ENCODE measurements at regions not wholly inside any gene's neighbourhood (a gene's known extent, or its start where the extent isn't known, plus 50 kb on each side); places are given as distances from the start of the nearest gene placed in this dataset.

DNA sequence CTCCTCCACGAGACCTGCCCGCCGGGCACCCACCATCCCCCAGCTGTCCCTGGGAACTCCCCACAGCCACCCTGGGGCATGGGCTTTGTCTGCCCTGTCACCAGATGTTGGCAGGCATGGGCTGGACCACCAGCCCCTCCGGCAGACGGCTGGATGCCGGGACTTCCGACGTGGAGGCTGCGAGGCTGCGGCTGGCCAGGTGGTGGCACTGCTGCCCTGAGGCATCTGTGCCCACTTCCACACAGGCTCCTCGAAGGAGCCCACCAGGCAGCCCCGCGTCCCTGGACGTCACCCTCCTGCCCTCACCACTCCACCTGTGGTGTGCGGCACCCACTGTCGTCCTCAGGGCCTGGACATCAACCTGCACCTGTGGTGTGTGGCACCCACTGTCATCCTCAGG is 319.9 kb upstream of the SALL3 start:
- DNase-seq (ENCODE audit: low read depth in 4 of 4, low spot score in 1 of 4): no peak

GRCh38 chr18:78660311-78660710 is 319.3 kb upstream of the SALL3 start:
- no peak for DNase-seq (ENCODE audit: low read depth in 4 of 4, low spot score in 1 of 4)

DNA sequence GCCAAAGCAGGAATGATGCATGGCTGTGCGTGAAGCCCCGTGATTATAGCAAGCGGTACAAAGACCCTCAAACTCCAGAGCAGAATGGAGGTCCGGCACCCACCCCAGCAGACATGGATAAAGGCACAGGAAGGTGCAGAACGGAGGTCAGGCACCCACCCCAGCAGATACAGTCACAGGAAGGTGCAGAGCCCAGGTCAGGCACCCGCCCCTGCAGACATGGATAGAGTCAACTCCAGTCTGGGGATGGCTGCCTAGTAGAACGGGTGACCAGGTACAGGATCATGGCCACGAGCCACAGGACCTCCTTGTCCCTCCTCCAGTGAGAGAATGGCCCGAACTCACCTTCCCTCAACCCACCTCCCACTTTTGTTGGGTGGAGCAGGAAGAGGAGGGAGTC is 318.3 kb upstream of the SALL3 start:
- no peak for DNase-seq (ENCODE audit: low read depth in 4 of 4, low spot score in 1 of 4)

DNA sequence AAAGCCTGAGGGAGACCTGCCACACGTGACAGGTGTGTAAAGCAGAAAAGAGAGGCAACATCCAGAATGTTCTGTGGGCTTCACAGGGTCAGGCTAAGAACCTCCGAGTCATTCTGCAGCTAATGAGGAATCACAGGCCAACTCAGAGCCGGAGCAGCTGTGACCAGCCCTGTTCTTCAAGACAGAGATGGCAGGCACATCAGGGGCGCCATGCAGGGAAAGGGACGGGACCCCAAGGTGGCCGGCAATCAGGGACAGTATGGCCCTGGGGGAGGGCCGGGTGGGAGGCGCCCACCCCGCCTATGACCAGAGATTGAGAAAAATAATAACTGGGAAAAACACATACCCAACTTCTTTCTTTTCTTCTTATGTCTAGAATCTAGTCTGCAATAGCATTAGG is 316.7 kb upstream of the SALL3 start:
- DNase-seq (ENCODE audit: low read depth in 4 of 4, low spot score in 1 of 4): no peak

DNA sequence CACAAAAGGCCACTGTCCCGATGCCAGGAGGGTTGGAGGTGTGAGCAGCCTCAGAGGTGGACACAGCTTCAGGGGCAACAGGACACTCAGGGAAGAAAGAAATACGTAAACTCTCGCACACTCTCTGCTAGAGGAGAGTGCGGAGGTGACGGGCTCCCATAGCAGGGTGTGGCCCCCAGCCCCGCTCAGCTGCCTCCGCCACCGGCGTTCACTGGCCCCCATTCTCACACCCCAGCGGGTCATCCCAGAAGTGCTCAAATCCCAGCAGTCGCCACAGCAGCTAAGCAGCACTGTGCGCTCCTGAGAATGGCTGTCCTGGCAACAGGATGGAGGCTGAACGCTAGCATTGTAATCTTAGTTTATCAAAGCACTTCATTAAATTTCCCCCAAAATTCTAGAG is 315.6 kb upstream of the SALL3 start:
- DNase-seq (ENCODE audit: low read depth in 4 of 4, low spot score in 1 of 4): no peak

DNA sequence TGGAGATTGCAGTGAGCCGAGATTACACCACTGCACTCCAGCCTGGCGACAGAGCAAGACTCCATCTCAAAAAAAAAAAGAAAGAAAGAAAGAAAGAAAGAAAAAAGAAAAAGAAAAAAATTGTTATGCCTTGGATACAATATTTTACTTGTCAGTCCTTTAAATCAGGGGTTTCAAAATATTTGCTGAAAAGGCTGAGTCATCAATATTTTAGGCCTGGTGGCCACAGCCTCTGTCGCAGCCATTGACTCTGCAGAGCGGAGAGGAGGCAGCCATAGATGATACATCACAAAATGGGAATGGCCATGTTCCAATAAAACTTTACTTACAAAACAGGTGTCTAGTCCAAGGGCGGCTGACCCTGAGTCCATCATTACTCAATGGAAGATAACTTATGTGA is 314.8 kb upstream of the SALL3 start:
- no peak for DNase-seq (ENCODE audit: low read depth in 4 of 4, low spot score in 1 of 4)

DNA sequence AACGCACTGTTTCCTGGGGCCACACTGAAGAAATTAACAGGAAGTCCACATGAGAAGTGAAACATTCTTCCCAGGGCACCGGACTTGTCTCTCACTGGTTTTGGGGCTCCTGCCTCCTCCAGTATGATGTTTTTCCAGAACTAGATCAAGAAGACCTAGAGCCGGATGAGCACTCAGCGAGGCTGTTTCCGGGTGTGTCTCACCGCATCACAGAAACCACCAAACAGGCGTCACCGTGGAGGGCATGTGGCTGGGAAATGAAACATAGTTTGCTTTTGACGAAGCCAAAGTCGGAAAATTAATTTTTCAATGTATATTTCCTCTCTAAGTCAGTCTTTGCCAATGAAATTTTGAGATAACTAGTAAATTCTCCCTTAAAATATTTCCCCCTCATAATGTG is 314.0 kb upstream of the SALL3 start:
- no peak for DNase-seq (ENCODE audit: low read depth in 4 of 4, low spot score in 1 of 4)

GRCh38 chr18:78666666-78667335 is 312.8 kb upstream of the SALL3 start:
- DNase-seq (ENCODE audit: low read depth in 4 of 4, low spot score in 1 of 4): no peak

GRCh38 chr18:78670778-78671391 is 308.7 kb upstream of the SALL3 start:
- DNase-seq (ENCODE audit: low read depth in 4 of 4, low spot score in 1 of 4): no peak

GRCh38 chr18:78671551-78671950 is 308.1 kb upstream of the SALL3 start:
- no peak for DNase-seq (ENCODE audit: low read depth in 4 of 4, low spot score in 1 of 4)

DNA sequence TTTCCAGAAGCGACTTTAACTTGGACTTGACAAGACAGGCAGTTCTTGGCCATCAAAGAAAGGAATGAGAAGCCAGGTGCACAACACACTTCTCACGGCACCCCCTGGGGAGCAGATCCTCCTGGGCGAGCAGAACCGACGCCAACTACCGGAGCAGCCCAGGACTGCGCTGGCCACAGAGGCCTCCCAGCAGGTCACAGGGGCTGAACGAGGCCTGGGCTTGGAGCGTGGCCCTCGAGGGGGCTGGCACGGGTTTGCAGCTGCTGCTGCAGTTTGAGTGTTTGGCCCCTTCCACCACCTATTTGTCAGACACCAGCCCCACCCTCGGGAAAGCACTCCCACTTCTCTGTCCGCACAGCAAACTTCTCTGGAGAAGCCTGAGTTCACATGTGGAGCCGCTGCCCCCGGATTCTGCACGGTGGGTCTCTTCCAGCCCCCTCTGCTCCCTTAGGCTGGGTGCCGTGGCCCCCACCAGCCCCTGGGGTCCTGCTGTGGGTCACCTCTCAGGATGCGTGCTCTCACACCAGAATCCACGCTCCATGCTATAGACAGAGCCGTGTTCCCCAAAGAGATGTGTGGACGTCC is 306.7 kb upstream of the SALL3 start:
- DNase-seq (ENCODE audit: low read depth in 4 of 4, low spot score in 1 of 4): no peak

DNA sequence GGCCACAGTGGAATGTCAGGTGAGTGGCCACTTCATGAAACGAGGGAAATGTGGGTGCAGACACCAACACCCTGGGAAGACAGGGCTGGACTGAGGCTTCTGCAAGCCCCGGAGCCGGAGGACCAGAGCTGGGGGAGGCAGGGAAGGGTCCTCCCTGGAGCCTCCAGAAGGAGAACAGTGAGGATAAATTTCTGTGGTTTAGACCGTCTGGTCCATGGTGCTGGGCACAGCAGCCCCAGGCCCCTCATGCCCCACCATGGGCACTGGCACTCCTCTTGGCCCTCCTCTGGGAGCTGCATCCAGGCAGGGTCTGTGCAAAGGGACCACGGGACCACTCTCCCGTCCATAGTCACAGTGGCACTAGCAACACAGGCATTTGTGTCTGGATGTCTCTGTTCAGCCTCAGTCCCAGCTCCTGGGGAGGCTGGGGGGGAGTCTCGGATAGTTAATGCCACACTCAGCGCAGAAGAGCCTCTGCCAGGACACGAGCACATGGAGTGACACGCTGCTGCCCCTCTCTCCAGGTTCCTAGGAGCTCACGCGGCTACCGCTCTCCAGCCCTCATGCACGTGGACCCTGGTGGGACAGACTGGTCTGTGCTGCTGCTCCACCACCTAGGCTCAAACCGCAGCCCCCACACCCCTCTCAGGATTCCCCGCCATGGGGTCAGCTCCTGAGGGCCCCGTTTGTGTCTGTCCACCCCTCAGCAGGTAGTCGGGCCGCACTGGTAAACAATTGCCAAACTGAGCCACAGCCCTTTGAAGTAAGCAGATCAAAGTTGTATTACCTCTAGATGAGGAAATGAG is 305.9 kb upstream of the SALL3 start:
- no peak for DNase-seq (ENCODE audit: low read depth in 4 of 4, low spot score in 1 of 4)

DNA sequence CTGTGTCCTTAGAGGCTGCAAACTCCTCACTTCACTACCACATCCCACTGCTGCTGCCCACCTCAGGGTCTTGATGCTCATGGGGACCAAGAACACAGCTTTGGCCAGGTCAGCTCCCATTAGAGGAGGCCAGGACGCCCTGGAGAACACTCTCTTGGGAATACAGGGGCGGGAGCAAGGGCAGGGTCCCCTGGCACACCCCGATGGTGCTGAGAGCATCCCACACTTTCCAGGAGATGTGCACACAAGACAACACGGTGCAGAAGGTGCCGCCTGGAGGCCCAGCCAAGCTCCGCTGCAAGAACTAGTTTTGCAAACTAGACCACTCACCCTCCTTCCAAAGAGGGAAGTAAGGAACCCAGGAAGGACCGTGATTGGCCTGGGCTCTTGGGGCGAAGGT is 304.4 kb upstream of the SALL3 start:
- DNase-seq (ENCODE audit: low read depth in 4 of 4, low spot score in 1 of 4): no peak

GRCh38 chr18:78676622-78677482 is 302.8 kb upstream of the SALL3 start:
- DNase-seq (ENCODE audit: low read depth in 4 of 4, low spot score in 1 of 4): no peak

DNA sequence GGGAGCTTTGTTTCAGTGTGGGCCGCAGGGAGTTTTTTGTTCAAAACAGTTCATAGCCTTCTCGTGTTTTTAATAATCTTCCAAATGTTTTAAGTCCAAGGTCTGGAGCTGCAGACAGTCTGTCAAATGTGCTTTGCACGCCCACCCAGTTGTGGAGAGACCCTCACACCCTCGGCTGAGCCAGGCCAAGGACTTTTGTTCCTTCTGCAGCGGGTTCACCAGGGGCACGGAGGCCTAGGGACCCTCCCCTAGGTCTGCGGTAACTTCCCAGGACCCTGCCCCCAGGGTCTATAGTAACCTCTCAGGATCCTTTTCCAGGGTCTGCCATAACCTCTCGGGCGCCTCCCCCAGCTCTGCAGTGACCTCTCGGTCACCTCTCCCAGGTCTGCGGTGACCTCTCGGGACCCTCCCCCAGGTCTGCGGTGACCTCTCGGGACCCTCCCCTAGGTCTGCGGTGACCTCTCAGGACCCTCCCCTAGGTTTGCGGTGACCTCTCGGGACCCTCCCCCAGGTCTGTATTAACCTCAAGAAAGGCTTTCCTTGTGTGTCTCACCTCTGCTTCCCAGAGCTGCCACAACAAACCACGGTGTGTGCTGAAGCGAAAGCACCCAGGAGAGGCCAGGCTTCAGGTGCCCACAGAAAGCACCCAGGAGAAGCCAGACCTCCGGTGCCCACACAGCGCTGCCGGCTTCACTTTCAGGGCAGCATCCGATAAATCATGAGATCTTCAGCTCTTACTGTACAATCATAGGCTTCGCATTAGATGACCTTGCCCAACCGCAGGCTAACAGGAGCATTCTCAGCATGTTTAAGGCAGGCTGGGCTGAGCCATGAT is 301.9 kb upstream of the SALL3 start:
- DNase-seq (ENCODE audit: low read depth in 4 of 4, low spot score in 1 of 4): no peak

GRCh38 chr18:78678318-78678695 is 301.3 kb upstream of the SALL3 start:
- no peak for DNase-seq (ENCODE audit: low read depth in 4 of 4, low spot score in 1 of 4)

- no peak for DNase-seq (ENCODE audit: low read depth in 4 of 4, low spot score in 1 of 4)
Measured at GRCh38 chr18:78679031-78679430, 300.6 kb upstream of the SALL3 start.

DNA sequence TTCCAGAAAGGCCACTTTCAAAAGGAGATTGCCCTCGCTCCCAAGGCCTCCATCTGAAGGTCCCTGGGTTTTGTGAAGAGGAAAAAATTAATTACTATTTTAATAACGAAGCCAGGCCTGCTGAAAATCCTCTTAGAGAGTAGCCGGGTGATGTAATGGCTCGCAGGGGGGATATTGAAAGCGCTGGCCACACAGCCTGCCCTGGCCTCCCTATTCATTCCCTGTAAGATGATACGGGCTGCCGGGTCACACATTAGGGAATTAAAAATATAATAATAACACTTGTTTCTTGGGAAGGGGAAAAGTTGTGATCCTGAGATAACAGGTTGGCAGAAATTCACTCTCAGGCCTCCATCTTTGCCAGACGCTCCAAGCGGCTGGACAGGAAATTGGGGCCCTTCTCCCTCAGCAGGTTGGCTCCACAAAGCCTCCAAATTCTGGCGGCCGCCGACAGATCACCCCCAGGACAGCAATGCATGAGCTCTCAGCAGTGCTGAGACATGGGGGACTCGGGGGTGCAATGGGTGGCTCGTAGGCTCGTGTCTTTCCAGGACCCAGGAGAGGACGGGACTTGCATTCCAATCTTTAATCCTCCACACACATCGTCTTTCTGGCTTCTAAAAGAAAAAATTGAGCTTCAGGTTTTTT is 299.9 kb upstream of the SALL3 start:
- DNase-seq (ENCODE audit: low read depth in 4 of 4, low spot score in 1 of 4): no peak

DNA sequence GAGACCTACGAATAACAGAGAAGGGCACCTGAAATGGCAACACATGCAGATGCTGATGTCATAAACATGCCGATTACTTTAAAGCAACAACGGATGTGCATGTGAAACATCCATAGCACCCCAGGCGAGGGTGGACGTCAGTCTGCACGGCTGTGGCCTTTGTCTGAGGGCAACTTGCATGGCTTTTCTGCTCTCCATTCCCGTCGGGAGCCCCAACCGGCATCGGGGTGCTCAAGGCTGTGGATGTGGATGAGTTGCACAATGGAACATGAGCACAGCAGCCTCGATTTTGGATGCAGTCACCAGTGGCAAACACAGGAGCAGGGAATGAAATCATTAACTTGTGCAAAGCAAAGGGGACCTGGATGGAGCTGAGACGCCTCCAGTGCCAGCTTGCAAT is 298.2 kb upstream of the SALL3 start:
- DNase-seq (ENCODE audit: low read depth in 4 of 4, low spot score in 1 of 4): no peak

GRCh38 chr18:78681934-78682333 is 297.7 kb upstream of the SALL3 start:
- no peak for DNase-seq (ENCODE audit: low read depth in 4 of 4, low spot score in 1 of 4)
